Keratinocyte (primary cell): ENCODE measurements at regions not wholly inside any gene's neighbourhood (a gene's known extent, or its start where the extent isn't known, plus 50 kb on each side); places are given as distances from the start of the nearest gene placed in this dataset.

Experiments used
- CTCF ChIP-seq, 3 experiments: IDR thresholded peaks in 1 of 3; conservative IDR thresholded peaks in 1 of 3; optimal IDR thresholded peaks in 1 of 3; 2 replicates in 2 of 3; 3 replicates in 1 of 3; pipeline versions ENCODE3 to v1.5.1; 2011; ENCODE audit warnings: low read length in 3 of 3, mild to moderate bottlenecking in 3 of 3, moderate library complexity in 2 of 3, control low read depth in 1 of 3, inconsistent platforms in 1 of 3; ENCODE audit not compliant: insufficient read depth in 2 of 3; ENCODE audit errors: extremely low read depth in 1 of 3
- EZH2 ChIP-seq: IDR thresholded peaks from one replicate; pipeline ENCODE4 v1.6.1; 2012; ENCODE audit warnings: inconsistent platforms, mild to moderate bottlenecking, low read length, moderate library complexity

- TF ChIP-seq EZH2, result no peak
- no peak for TF ChIP-seq CTCF (optimal IDR thresholded peaks at IDR 0.05 in 1 of 3, IDR thresholded peaks at IDR 0.05 in 1 of 3, conservative IDR thresholded peaks at IDR 0.05 in 1 of 3; ENCODE audit: extremely low read depth in 1 of 3, insufficient read depth in 2 of 3, low read length in 3 of 3)
Observed at GRCh38 chr3:127045435-127046045, 62.6 kb downstream of the PLXNA1 start.
